GM23338 (cell line): ENCODE measurements at regions not wholly inside any gene's neighbourhood (a gene's known extent, or its start where the extent isn't known, plus 50 kb on each side); places are given as distances from the start of the nearest gene placed in this dataset.

ENCODE experiments used
- ATAC-seq: fragments of 200-7000 bp; cut with Tn5 transposase; 3 replicates; pipeline ENCODE4 v1.9.1; 2020
- DNase-seq: peaks from one replicate; pipeline ENCODE4 v3.0.0-alpha.2; 2015; ENCODE audit warnings: low spot score
- H2AFZ ChIP-seq: fragments of 200-600 bp; sonication (generic); 2 replicates; pipeline ENCODE4 v1.8.0; 2016; ENCODE audit warnings: antibody characterized with exemption, mild to moderate bottlenecking, moderate library complexity
- H3F3A ChIP-seq: fragments of 200-600 bp; sonication (generic); replicated peaks from 2 replicates; pipeline ENCODE4 v1.8.0; 2017; ENCODE audit warnings: antibody characterized with exemption, mixed run types, low read depth
- H3K27ac ChIP-seq: fragments of 200-600 bp; sonication (generic); 2 replicates; pipeline ENCODE4 v1.6.1; 2016; ENCODE audit warnings: low read depth
- H3K27me3 ChIP-seq: fragments of 200-600 bp; sonication (generic); 2 replicates; pipeline ENCODE4 v1.8.0; 2016; ENCODE audit warnings: mild to moderate bottlenecking, mixed run types, moderate library complexity; ENCODE audit not compliant: insufficient read depth
- H3K36me3 ChIP-seq: fragments of 200-600 bp; sonication (generic); 2 replicates; pipeline ENCODE4 v1.8.0; 2016; ENCODE audit warnings: mild to moderate bottlenecking; ENCODE audit not compliant: insufficient read depth
- H3K4me1 ChIP-seq: fragments of 200-600 bp; sonication (generic); 2 replicates; pipeline ENCODE4 v1.8.0; 2016; ENCODE audit warnings: mild to moderate bottlenecking, moderate library complexity; ENCODE audit not compliant: insufficient read depth
- H3K4me2 ChIP-seq: fragments of 200-600 bp; sonication (generic); 2 replicates; pipeline ENCODE4 v1.7.1; 2017; ENCODE audit warnings: mixed run types
- H3K4me3 ChIP-seq: fragments of 200-600 bp; sonication (generic); 2 replicates; pipeline ENCODE4 v1.6.1; 2016; ENCODE audit warnings: mixed run types
- H3K79me2 ChIP-seq: fragments of 200-600 bp; sonication (generic); replicated peaks from 2 replicates; pipeline ENCODE4 v1.8.0; 2017; ENCODE audit warnings: mild to moderate bottlenecking; ENCODE audit not compliant: insufficient read depth
- H3K9me2 ChIP-seq: fragments of 200-600 bp; sonication (generic); 2 replicates; pipeline ENCODE4 v1.8.0; 2017; ENCODE audit not compliant: insufficient read depth
- H4K20me1 ChIP-seq: fragments of 200-600 bp; sonication (generic); replicated peaks from 2 replicates; pipeline ENCODE4 v1.8.0; 2017; ENCODE audit warnings: mild to moderate bottlenecking; ENCODE audit not compliant: insufficient read depth
- H3K27ac Mint-ChIP-seq: 2 replicates; pipeline ENCODE4 v1.8.0; 2020; ENCODE audit warnings: inconsistent platforms, mild to moderate bottlenecking, moderate library complexity, mixed read lengths
- H3K27me3 Mint-ChIP-seq: 3 replicates; pipeline ENCODE4 v1.8.0; 2022; ENCODE audit warnings: low read depth, mild to moderate bottlenecking, moderate library complexity, mixed read lengths, inconsistent platforms; ENCODE audit not compliant: insufficient read depth, poor library complexity
- H3K36me3 Mint-ChIP-seq: 3 replicates; pipeline ENCODE4 v1.8.0; 2021; ENCODE audit warnings: low read depth, mild to moderate bottlenecking, inconsistent platforms, moderate library complexity, mixed read lengths
- H3K4me1 Mint-ChIP-seq: 3 replicates; pipeline ENCODE4 v1.8.0; 2020; ENCODE audit warnings: mild to moderate bottlenecking, inconsistent platforms, mixed read lengths
- H3K4me3 Mint-ChIP-seq: 3 replicates; pipeline ENCODE4 v1.8.0; 2021; ENCODE audit warnings: moderate library complexity, mild to moderate bottlenecking, inconsistent platforms, mixed read lengths
- H3K9me3 Mint-ChIP-seq: 3 replicates; pipeline ENCODE4 v1.8.0; 2020; ENCODE audit warnings: moderate library complexity, mild to moderate bottlenecking, inconsistent platforms, mixed read lengths
- CREB1 ChIP-seq: fragments of 250-450 bp; sonication (Bioruptor Pico); IDR thresholded peaks from 2 replicates; pipeline ENCODE4 v1.5.0; 2020; ENCODE audit warnings: low read depth, mild to moderate bottlenecking, moderate library complexity
- EZH2 ChIP-seq: fragments of 200-600 bp; sonication (generic); IDR thresholded peaks from one replicate; pipeline ENCODE4 v1.8.0; 2017; ENCODE audit warnings: antibody characterized with exemption, mild to moderate bottlenecking, low read depth; ENCODE audit not compliant: unreplicated experiment
- EZH2phosphoT487 ChIP-seq: fragments of 200-600 bp; sonication (generic); IDR thresholded peaks from one replicate; pipeline ENCODE4 v1.8.1; 2018; ENCODE audit warnings: antibody characterized with exemption; ENCODE audit not compliant: unreplicated experiment
- NANOG ChIP-seq: IDR thresholded peaks from 2 replicates; pipeline ENCODE4 v1.6.1; 2016; ENCODE audit warnings: antibody characterized with exemption, borderline replicate concordance
- POLR2AphosphoS5 ChIP-seq: IDR thresholded peaks from 2 replicates; pipeline ENCODE4 v1.6.1; 2016; ENCODE audit warnings: antibody characterized with exemption, low read depth
- STAT1 ChIP-seq: IDR thresholded peaks from one replicate; pipeline ENCODE4 v1.6.1; 2016; ENCODE audit warnings: antibody characterized with exemption; ENCODE audit not compliant: unreplicated experiment
- ZNF114 ChIP-seq: fragments of 250-450 bp; sonication (Bioruptor Pico); IDR thresholded peaks from 2 replicates; pipeline ENCODE4 v1.5.0; 2020; ENCODE audit warnings: mild to moderate bottlenecking, moderate library complexity
- ZNF331 ChIP-seq: fragments of 250-450 bp; sonication (Bioruptor Pico); IDR thresholded peaks from 2 replicates; pipeline ENCODE4 v1.5.0; 2020; ENCODE audit warnings: low read depth, mild to moderate bottlenecking, moderate library complexity
- TF ChIP-seq, protein P1 (sequence below), 2 experiments: fragments of 200-600 bp in 1 of 2; sonication (generic) in 1 of 2; conservative IDR thresholded peaks; 2 replicates each; pipeline versions ENCODE4 v1.5.1 to v1.6.1; 2016 to 2017; ENCODE audit warnings: antibody characterized with exemption in 2 of 2, low read depth in 2 of 2, mild to moderate bottlenecking in 2 of 2, moderate library complexity in 1 of 2
- TF ChIP-seq, protein P2 (sequence below): fragments of 250-450 bp; sonication (Bioruptor Pico); IDR thresholded peaks from 2 replicates; pipeline ENCODE4 v1.5.0; 2020; ENCODE audit warnings: mild to moderate bottlenecking, moderate library complexity
- TF ChIP-seq, protein P3 (sequence below): IDR thresholded peaks from 2 replicates; pipeline ENCODE4 v1.6.1; 2016; ENCODE audit warnings: antibody characterized with exemption
- TF ChIP-seq, protein P4 (sequence below): IDR thresholded peaks from one replicate; pipeline ENCODE4 v1.6.1; 2018; ENCODE audit warnings: antibody characterized with exemption; ENCODE audit not compliant: unreplicated experiment

DNA sequence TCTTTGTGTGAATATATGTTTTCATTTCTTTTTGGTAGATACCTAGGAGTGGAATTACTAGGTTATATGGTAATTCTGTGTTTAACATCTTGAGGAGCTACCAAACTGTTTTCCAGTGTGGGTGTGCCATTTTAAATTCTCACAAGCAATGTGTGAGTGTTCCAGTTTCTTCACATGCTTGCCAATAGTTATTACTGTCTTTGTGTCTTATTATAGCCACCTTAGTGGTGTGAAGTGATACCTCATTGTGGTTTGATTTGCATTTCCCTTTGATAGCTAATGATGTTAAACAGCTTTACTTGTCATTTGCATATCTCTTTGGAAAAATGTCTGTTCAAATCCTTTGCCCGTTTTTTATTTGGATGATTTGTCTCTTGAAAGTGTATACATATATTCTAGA is 513.0 kb downstream of the TMEM38B start:
- no peak for DNase-seq
- no peak overlapping the region for H3K4me3 ChIP-seq
- Mint-ChIP-seq H3K27ac (no peak overlapping the region), H3K4me1 (peaks cover 2% of the 10 kb centered on the region; the same call in 2 of the 3 replicates), H3K36me3 (no peaks in the 10 kb centered on the region; the same call in 2 of the 3 replicates), H3K9me3 (no peaks in the 10 kb centered on the region; the same call in 1 of the 3 replicates), H3K4me3 (no peak overlapping the region), H3K27me3 (no peaks in the 10 kb centered on the region)
- no peaks in the 10 kb centered on the region for H3K79me2 ChIP-seq
- H3F3A ChIP-seq, result no peaks in the 10 kb centered on the region
- no peak overlapping the region for H3K27ac ChIP-seq
- no peaks in the 10 kb centered on the region for H3K27me3 ChIP-seq
- TF ChIP-seq ZNF331 (CRISPR knock-in tag) (no peak), STAT1 (no peak), POLR2AphosphoS5 (no peak), NANOG (no peak), ZNF114 (CRISPR knock-in tag) (no peak), EZH2 (no peak), CREB1 (no peak), EZH2phosphoT487 (no peak)
- TF ChIP-seq, protein P1, sequence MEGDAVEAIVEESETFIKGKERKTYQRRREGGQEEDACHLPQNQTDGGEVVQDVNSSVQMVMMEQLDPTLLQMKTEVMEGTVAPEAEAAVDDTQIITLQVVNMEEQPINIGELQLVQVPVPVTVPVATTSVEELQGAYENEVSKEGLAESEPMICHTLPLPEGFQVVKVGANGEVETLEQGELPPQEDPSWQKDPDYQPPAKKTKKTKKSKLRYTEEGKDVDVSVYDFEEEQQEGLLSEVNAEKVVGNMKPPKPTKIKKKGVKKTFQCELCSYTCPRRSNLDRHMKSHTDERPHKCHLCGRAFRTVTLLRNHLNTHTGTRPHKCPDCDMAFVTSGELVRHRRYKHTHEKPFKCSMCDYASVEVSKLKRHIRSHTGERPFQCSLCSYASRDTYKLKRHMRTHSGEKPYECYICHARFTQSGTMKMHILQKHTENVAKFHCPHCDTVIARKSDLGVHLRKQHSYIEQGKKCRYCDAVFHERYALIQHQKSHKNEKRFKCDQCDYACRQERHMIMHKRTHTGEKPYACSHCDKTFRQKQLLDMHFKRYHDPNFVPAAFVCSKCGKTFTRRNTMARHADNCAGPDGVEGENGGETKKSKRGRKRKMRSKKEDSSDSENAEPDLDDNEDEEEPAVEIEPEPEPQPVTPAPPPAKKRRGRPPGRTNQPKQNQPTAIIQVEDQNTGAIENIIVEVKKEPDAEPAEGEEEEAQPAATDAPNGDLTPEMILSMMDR (conservative IDR thresholded peaks at IDR 0.05; ENCODE audit: low read depth in 2 of 2), result no peak
- TF ChIP-seq, protein P2, sequence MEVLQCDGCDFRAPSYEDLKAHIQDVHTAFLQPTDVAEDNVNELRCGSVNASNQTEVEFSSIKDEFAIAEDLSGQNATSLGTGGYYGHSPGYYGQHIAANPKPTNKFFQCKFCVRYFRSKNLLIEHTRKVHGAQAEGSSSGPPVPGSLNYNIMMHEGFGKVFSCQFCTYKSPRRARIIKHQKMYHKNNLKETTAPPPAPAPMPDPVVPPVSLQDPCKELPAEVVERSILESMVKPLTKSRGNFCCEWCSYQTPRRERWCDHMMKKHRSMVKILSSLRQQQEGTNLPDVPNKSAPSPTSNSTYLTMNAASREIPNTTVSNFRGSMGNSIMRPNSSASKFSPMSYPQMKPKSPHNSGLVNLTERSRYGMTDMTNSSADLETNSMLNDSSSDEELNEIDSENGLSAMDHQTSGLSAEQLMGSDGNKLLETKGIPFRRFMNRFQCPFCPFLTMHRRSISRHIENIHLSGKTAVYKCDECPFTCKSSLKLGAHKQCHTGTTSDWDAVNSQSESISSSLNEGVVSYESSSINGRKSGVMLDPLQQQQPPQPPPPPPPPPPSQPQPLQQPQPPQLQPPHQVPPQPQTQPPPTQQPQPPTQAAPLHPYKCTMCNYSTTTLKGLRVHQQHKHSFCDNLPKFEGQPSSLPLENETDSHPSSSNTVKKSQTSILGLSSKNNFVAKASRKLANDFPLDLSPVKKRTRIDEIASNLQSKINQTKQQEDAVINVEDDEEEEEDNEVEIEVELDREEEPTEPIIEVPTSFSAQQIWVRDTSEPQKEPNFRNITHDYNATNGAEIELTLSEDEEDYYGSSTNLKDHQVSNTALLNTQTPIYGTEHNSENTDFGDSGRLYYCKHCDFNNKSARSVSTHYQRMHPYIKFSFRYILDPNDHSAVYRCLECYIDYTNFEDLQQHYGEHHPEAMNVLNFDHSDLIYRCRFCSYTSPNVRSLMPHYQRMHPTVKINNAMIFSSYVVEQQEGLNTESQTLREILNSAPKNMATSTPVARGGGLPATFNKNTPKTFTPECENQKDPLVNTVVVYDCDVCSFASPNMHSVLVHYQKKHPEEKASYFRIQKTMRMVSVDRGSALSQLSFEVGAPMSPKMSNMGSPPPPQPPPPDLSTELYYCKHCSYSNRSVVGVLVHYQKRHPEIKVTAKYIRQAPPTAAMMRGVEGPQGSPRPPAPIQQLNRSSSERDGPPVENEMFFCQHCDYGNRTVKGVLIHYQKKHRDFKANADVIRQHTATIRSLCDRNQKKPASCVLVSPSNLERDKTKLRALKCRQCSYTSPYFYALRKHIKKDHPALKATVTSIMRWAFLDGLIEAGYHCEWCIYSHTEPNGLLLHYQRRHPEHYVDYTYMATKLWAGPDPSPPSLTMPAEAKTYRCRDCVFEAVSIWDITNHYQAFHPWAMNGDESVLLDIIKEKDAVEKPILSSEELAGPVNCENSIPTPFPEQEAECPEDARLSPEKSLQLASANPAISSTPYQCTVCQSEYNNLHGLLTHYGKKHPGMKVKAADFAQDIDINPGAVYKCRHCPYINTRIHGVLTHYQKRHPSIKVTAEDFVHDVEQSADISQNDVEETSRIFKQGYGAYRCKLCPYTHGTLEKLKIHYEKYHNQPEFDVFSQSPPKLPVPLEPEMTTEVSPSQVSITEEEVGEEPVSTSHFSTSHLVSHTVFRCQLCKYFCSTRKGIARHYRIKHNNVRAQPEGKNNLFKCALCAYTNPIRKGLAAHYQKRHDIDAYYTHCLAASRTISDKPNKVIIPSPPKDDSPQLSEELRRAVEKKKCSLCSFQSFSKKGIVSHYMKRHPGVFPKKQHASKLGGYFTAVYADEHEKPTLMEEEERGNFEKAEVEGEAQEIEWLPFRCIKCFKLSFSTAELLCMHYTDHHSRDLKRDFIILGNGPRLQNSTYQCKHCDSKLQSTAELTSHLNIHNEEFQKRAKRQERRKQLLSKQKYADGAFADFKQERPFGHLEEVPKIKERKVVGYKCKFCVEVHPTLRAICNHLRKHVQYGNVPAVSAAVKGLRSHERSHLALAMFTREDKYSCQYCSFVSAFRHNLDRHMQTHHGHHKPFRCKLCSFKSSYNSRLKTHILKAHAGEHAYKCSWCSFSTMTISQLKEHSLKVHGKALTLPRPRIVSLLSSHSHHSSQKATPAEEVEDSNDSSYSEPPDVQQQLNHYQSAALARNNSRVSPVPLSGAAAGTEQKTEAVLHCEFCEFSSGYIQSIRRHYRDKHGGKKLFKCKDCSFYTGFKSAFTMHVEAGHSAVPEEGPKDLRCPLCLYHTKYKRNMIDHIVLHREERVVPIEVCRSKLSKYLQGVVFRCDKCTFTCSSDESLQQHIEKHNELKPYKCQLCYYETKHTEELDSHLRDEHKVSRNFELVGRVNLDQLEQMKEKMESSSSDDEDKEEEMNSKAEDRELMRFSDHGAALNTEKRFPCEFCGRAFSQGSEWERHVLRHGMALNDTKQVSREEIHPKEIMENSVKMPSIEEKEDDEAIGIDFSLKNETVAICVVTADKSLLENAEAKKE (CRISPR knock-in tag), result no peak
- TF ChIP-seq, protein P3, sequence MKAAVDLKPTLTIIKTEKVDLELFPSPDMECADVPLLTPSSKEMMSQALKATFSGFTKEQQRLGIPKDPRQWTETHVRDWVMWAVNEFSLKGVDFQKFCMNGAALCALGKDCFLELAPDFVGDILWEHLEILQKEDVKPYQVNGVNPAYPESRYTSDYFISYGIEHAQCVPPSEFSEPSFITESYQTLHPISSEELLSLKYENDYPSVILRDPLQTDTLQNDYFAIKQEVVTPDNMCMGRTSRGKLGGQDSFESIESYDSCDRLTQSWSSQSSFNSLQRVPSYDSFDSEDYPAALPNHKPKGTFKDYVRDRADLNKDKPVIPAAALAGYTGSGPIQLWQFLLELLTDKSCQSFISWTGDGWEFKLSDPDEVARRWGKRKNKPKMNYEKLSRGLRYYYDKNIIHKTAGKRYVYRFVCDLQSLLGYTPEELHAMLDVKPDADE, result no peak
- TF ChIP-seq, protein P4, sequence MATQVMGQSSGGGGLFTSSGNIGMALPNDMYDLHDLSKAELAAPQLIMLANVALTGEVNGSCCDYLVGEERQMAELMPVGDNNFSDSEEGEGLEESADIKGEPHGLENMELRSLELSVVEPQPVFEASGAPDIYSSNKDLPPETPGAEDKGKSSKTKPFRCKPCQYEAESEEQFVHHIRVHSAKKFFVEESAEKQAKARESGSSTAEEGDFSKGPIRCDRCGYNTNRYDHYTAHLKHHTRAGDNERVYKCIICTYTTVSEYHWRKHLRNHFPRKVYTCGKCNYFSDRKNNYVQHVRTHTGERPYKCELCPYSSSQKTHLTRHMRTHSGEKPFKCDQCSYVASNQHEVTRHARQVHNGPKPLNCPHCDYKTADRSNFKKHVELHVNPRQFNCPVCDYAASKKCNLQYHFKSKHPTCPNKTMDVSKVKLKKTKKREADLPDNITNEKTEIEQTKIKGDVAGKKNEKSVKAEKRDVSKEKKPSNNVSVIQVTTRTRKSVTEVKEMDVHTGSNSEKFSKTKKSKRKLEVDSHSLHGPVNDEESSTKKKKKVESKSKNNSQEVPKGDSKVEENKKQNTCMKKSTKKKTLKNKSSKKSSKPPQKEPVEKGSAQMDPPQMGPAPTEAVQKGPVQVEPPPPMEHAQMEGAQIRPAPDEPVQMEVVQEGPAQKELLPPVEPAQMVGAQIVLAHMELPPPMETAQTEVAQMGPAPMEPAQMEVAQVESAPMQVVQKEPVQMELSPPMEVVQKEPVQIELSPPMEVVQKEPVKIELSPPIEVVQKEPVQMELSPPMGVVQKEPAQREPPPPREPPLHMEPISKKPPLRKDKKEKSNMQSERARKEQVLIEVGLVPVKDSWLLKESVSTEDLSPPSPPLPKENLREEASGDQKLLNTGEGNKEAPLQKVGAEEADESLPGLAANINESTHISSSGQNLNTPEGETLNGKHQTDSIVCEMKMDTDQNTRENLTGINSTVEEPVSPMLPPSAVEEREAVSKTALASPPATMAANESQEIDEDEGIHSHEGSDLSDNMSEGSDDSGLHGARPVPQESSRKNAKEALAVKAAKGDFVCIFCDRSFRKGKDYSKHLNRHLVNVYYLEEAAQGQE, result no peak
- no peaks in the 10 kb centered on the region for H3K36me3 ChIP-seq
- ATAC-seq, result no peak
- H2AFZ ChIP-seq, result no peak overlapping the region
- H3K4me1 ChIP-seq, result no peaks in the 10 kb centered on the region
- no peaks in the 10 kb centered on the region for H3K9me2 ChIP-seq
- no peaks in the 10 kb centered on the region for H4K20me1 ChIP-seq
- no peak overlapping the region for H3K4me2 ChIP-seq
